ENCODE measurements at regions not wholly inside any gene's neighbourhood (a gene's known extent, or its start where the extent isn't known, plus 50 kb on each side); places are given as distances from the start of the nearest gene placed in this dataset.

DNA sequence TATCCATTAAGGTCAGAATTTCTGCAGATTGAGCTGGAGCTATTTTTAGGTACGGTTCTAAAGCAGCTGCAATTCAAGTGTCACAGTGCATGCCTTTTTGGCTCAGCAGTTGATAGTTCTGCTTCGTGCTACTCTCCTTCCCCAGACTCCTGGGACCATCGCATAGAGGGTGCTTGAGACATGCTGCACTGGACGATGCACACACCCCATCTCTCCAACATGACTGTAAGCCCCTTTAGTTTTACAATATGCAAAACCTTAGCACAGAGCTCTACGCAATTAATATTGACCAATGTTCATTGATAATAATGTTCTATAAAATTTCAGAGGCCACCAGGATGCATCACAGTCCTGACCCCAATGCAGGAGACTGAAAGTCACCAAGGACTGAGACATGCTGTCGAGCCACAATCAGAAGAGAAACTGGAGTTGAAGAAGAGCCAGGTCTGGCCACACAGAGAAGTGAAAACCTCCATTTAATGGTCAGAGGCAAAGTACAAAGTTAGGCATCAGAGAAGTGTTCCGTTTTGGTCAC lies 120.9 kb upstream of the ZC3H12C start:
- Mint-ChIP-seq H3K4me3 (no peak overlapping the region), H3K27ac (no peak overlapping the region), H3K36me3 (no peaks in the 10 kb centered on the region), H3K9me3 (no peaks in the 10 kb centered on the region), H3K4me1 (peaks cover 6 to 10% (median 6%) of the 10 kb centered on the region in 3 donors), H3K27me3 (peaks cover 0 to 6% of the 10 kb centered on the region in 2 donors)
- Histone ChIP-seq H3K9me3 (no peaks in the 10 kb centered on the region), H3K4me3 (ENCODE audit: control insufficient read depth in 1 of 2, extremely low read depth in 1 of 2, low read length in 1 of 2) (no peak overlapping the region), H3K27ac (ENCODE audit: low read length) (no peak overlapping the region), H3K36me3 (ENCODE audit: control insufficient read depth in 2 of 2, extremely low read depth in 1 of 2, insufficient read depth in 1 of 2, low read length in 1 of 2) (no peaks in the 10 kb centered on the region), H3K4me1 (ENCODE audit: control insufficient read depth in 1 of 2, extremely low read depth in 1 of 2, insufficient read depth in 2 of 2, low read length in 2 of 2) (peaks cover 0 to 23% of the 10 kb centered on the region in 2 experiments), H3K27me3 (replicated peaks in 1 of 2; ENCODE audit: control insufficient read depth in 2 of 2, extremely low read depth in 1 of 2, insufficient read depth in 2 of 2, low read length in 1 of 2) (no peaks in the 10 kb centered on the region)
- ChIA-PET POLR2A (no interaction called here), CTCF (no interaction called here)
- WGBS (ENCODE audit: insufficient coverage) = 45% methylated on average over 5 of the region's 7 CpGs
- no peak for ATAC-seq (replicated peaks in 1 of 4)
- DNase-seq = no peak

- Mint-ChIP-seq H3K4me1 (peaks cover 6 to 10% (median 6%) of the 10 kb centered on the region in 3 donors), H3K27ac (no peak overlapping the region), H3K27me3 (peaks cover 0 to 6% of the 10 kb centered on the region in 2 donors), H3K36me3 (no peaks in the 10 kb centered on the region), H3K9me3 (no peaks in the 10 kb centered on the region), H3K4me3 (no peak overlapping the region)
- ChIA-PET POLR2A (no interaction called here), CTCF (no interaction called here)
- H3K4me3 ChIP-seq (ENCODE audit: control insufficient read depth in 1 of 2, extremely low read depth in 1 of 2, low read length in 1 of 2) = no peak overlapping the region
- ATAC-seq (replicated peaks in 1 of 4) (no peak), DNase-seq (no peak)
- no peaks in the 10 kb centered on the region for H3K27me3 ChIP-seq (replicated peaks in 1 of 2; ENCODE audit: control insufficient read depth in 2 of 2, extremely low read depth in 1 of 2, insufficient read depth in 2 of 2, low read length in 1 of 2)
- no peak overlapping the region for H3K27ac ChIP-seq (ENCODE audit: low read length)
- no peaks in the 10 kb centered on the region for H3K36me3 ChIP-seq (ENCODE audit: control insufficient read depth in 2 of 2, extremely low read depth in 1 of 2, insufficient read depth in 1 of 2, low read length in 1 of 2)
- peaks cover 0 to 23% of the 10 kb centered on the region in 2 experiments for H3K4me1 ChIP-seq (ENCODE audit: control insufficient read depth in 1 of 2, extremely low read depth in 1 of 2, insufficient read depth in 2 of 2, low read length in 2 of 2)
- H3K9me3 ChIP-seq = no peaks in the 10 kb centered on the region
Observed at GRCh38 chr11:109972939-109973338, 120.3 kb upstream of the ZC3H12C start.

DNA sequence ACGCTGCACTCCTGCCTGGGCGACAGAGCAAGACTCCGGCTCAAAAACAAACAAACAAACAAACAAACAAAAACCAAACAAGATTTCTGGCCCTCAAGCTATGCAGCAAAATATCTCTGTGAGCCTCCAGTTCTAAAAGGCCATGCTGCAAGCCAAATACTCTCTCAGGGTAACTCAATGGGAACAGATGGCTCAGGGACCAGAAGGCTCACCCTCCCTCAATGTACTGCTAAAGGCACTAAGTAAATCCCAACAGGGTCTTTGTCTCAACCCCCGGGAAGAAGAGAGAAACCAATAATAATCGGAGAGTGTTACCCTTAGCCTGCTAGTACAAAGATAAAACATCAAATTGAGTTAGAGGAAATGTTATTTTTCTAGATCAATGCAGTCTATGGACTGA lies 119.7 kb upstream of the ZC3H12C start:
- no peak overlapping the region for H3K4me3 ChIP-seq (ENCODE audit: control insufficient read depth in 1 of 2, extremely low read depth in 1 of 2, low read length in 1 of 2)
- POLR2A ChIA-PET = no interaction called here

GRCh38 chr11:109974523-109974922 lies 118.7 kb upstream of the ZC3H12C start:
- H3K9me3 Mint-ChIP-seq = no peaks in the 10 kb centered on the region
- H3K27me3 Mint-ChIP-seq = peaks cover 0 to 6% of the 10 kb centered on the region in 2 donors
- ATAC-seq (replicated peaks in 1 of 4) (no peak), DNase-seq (no peak)
- H3K4me1 Mint-ChIP-seq = peaks cover 6 to 10% (median 6%) of the 10 kb centered on the region in 3 donors
- H3K4me1 ChIP-seq (ENCODE audit: control insufficient read depth in 1 of 2, extremely low read depth in 1 of 2, insufficient read depth in 2 of 2, low read length in 2 of 2) = peaks cover 0 to 23% of the 10 kb centered on the region in 2 experiments
- WGBS (ENCODE audit: insufficient coverage) = 69% methylated on average over 1 of the region's 3 CpGs
- H3K36me3 ChIP-seq (ENCODE audit: control insufficient read depth in 2 of 2, extremely low read depth in 1 of 2, insufficient read depth in 1 of 2, low read length in 1 of 2) = no peaks in the 10 kb centered on the region
- no peak overlapping the region for H3K27ac Mint-ChIP-seq
- POLR2A ChIA-PET = interaction anchor here in 1 of 2 donors (0.7 kb wide), 1 partner anchor 16 kb away, joined by 6 read pairs; no protein-coding TSS in a partner anchor
- no peak overlapping the region for H3K4me3 Mint-ChIP-seq
- H3K4me3 ChIP-seq (ENCODE audit: control insufficient read depth in 1 of 2, extremely low read depth in 1 of 2, low read length in 1 of 2) = no peak overlapping the region
- no peak overlapping the region for H3K27ac ChIP-seq (ENCODE audit: low read length)
- H3K27me3 ChIP-seq (replicated peaks in 1 of 2; ENCODE audit: control insufficient read depth in 2 of 2, extremely low read depth in 1 of 2, insufficient read depth in 2 of 2, low read length in 1 of 2) = no peaks in the 10 kb centered on the region
- H3K9me3 ChIP-seq = no peaks in the 10 kb centered on the region
- CTCF ChIA-PET = no interaction called here
- no peaks in the 10 kb centered on the region for H3K36me3 Mint-ChIP-seq

More for the DNA sequence above, 119.7 kb upstream of the ZC3H12C start:
- no peak overlapping the region for H3K4me3 Mint-ChIP-seq
- no peaks in the 10 kb centered on the region for H3K36me3 ChIP-seq (ENCODE audit: control insufficient read depth in 2 of 2, extremely low read depth in 1 of 2, insufficient read depth in 1 of 2, low read length in 1 of 2)
- peaks cover 0 to 6% of the 10 kb centered on the region in 2 donors for H3K27me3 Mint-ChIP-seq
- H3K27ac ChIP-seq (ENCODE audit: low read length) = no peak overlapping the region
- CTCF ChIA-PET = interaction anchor here in 1 of 2 donors (0.7 kb wide), 1 partner anchor 93 kb away, joined by 12 read pairs; no protein-coding TSS in a partner anchor
- no peak overlapping the region for H3K27ac Mint-ChIP-seq
- no peaks in the 10 kb centered on the region for H3K9me3 Mint-ChIP-seq
- peaks cover 0 to 23% of the 10 kb centered on the region in 2 experiments for H3K4me1 ChIP-seq (ENCODE audit: control insufficient read depth in 1 of 2, extremely low read depth in 1 of 2, insufficient read depth in 2 of 2, low read length in 2 of 2)
- H3K27me3 ChIP-seq (replicated peaks in 1 of 2; ENCODE audit: control insufficient read depth in 2 of 2, extremely low read depth in 1 of 2, insufficient read depth in 2 of 2, low read length in 1 of 2) = no peaks in the 10 kb centered on the region
- no peak for DNase-seq
- WGBS (ENCODE audit: insufficient coverage) = no CpG with 5 or more reads among the region's 5 CpGs
- no peak for ATAC-seq (replicated peaks in 1 of 4)
- peaks cover 6 to 10% (median 6%) of the 10 kb centered on the region in 3 donors for H3K4me1 Mint-ChIP-seq
- no peaks in the 10 kb centered on the region for H3K9me3 ChIP-seq
- no peaks in the 10 kb centered on the region for H3K36me3 Mint-ChIP-seq

GRCh38 chr11:109978895-109979294 lies 114.3 kb upstream of the ZC3H12C start:
- Histone ChIP-seq H3K4me3 (ENCODE audit: control insufficient read depth in 1 of 2, extremely low read depth in 1 of 2, low read length in 1 of 2) (no peak overlapping the region), H3K27ac (ENCODE audit: low read length) (no peak overlapping the region), H3K27me3 (replicated peaks in 1 of 2; ENCODE audit: control insufficient read depth in 2 of 2, extremely low read depth in 1 of 2, insufficient read depth in 2 of 2, low read length in 1 of 2) (no peaks in the 10 kb centered on the region), H3K9me3 (no peaks in the 10 kb centered on the region), H3K4me1 (ENCODE audit: control insufficient read depth in 1 of 2, extremely low read depth in 1 of 2, insufficient read depth in 2 of 2, low read length in 2 of 2) (peaks cover 0 to 1% of the 10 kb centered on the region in 2 experiments), H3K36me3 (ENCODE audit: control insufficient read depth in 2 of 2, extremely low read depth in 1 of 2, insufficient read depth in 1 of 2, low read length in 1 of 2) (no peaks in the 10 kb centered on the region)
- DNase-seq = no peak
- POLR2A ChIA-PET = no interaction called here
- WGBS (ENCODE audit: insufficient coverage) = no CpG with 5 or more reads among the region's 2 CpGs
- H3K4me3 Mint-ChIP-seq = no peak overlapping the region
- H3K4me1 Mint-ChIP-seq = peaks cover 0 to 2% (median 0%) of the 10 kb centered on the region in 3 donors
- CTCF ChIA-PET = no interaction called here
- no peaks in the 10 kb centered on the region for H3K36me3 Mint-ChIP-seq
- no peaks in the 10 kb centered on the region for H3K9me3 Mint-ChIP-seq
- H3K27me3 Mint-ChIP-seq = peaks cover 0 to 13% of the 10 kb centered on the region in 2 donors
- ATAC-seq (replicated peaks in 1 of 4) = no peak
- no peak overlapping the region for H3K27ac Mint-ChIP-seq

DNA sequence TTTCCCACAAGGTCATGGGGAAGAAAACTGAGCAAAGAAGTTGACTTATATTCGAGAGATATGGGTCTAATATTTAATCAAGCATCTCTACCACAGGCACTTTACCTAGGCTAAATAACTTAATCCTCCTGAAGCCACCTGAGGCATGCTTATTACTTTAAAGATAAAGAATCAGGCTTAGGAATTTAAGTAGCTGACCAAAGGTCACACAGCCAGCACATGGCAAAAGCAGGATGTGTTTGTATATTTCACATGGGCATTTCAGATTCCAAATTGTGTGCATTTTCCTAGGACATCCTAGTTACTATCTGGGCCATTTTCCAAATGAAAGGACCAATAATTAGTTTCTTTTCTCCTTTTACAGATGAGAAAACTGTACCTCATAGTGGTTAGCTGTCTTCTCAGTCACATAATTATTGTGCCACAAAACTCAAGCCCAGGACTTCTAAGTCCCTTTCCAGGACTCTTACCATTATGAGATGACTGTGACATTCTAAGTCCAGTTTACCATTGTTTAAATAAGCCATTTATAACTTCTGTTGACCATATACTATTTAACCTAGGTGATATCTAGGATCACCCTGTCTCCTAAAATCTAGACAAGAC lies 112.1 kb upstream of the ZC3H12C start:
- no peaks in the 10 kb centered on the region for H3K27me3 ChIP-seq (replicated peaks in 1 of 2; ENCODE audit: control insufficient read depth in 2 of 2, extremely low read depth in 1 of 2, insufficient read depth in 2 of 2, low read length in 1 of 2)
- POLR2A ChIA-PET = no interaction called here
- H3K4me1 Mint-ChIP-seq = peaks cover 0 to 5% (median 2%) of the 10 kb centered on the region in 3 donors
- H3K27ac Mint-ChIP-seq = no peak overlapping the region
- H3K36me3 ChIP-seq (ENCODE audit: control insufficient read depth in 2 of 2, extremely low read depth in 1 of 2, insufficient read depth in 1 of 2, low read length in 1 of 2) = no peaks in the 10 kb centered on the region
- ATAC-seq (replicated peaks in 1 of 4) (no peak), DNase-seq (no peak)
- no CpG with 5 or more reads among the region's 1 CpG for WGBS (ENCODE audit: insufficient coverage)
- CTCF ChIA-PET = no interaction called here
- H3K4me3 ChIP-seq (ENCODE audit: control insufficient read depth in 1 of 2, extremely low read depth in 1 of 2, low read length in 1 of 2) = no peak overlapping the region
- H3K4me3 Mint-ChIP-seq = no peak overlapping the region
- H3K27me3 Mint-ChIP-seq = peaks cover 0 to 8% of the 10 kb centered on the region in 2 donors
- no peak overlapping the region for H3K27ac ChIP-seq (ENCODE audit: low read length)
- no peaks in the 10 kb centered on the region for H3K36me3 Mint-ChIP-seq
- H3K9me3 ChIP-seq = no peaks in the 10 kb centered on the region
- peaks cover 0 to 11% of the 10 kb centered on the region in 2 experiments for H3K4me1 ChIP-seq (ENCODE audit: control insufficient read depth in 1 of 2, extremely low read depth in 1 of 2, insufficient read depth in 2 of 2, low read length in 2 of 2)
- H3K9me3 Mint-ChIP-seq = no peaks in the 10 kb centered on the region

Measured in T-cell (primary cell).